ENCODE measurements at regions not wholly inside any gene's neighbourhood (a gene's known extent, or its start where the extent isn't known, plus 50 kb on each side); places are given as distances from the start of the nearest gene placed in this dataset.

GRCh38 chr5:12248831-12249230 is 344.6 kb upstream of the CTNND2 start:
- H3K4me2 ChIP-seq (ENCODE audit: insufficient read depth, insufficient read length, low read length): no peak overlapping the region

More at GRCh38 chr5:12248831-12249230, 344.6 kb upstream of the CTNND2 start:
- Histone ChIP-seq H3K23ac (ENCODE audit: insufficient read length, low read depth, low read length) (no peak overlapping the region), H4K5ac (ENCODE audit: insufficient read length, low read depth, low read length) (no peak overlapping the region), H3K4me1 (ENCODE audit: insufficient read depth, low read length) (no peaks in the 10 kb centered on the region), H3K9me3 (ENCODE audit: control insufficient read depth, low read depth, low read length) (no peaks in the 10 kb centered on the region), H2BK5ac (ENCODE audit: insufficient read length, low read length) (no peak overlapping the region), H2BK15ac (ENCODE audit: low read depth, low read length) (no peak overlapping the region), H3K14ac (ENCODE audit: insufficient read depth, low read length) (no peak overlapping the region), H3K18ac (ENCODE audit: insufficient read length, low read depth, low read length) (no peak overlapping the region), H3T11ph (ENCODE audit: low read length) (no peak overlapping the region), H2BK20ac (ENCODE audit: low read depth, low read length, poor library complexity, severe bottlenecking) (no peak overlapping the region), H2AK5ac (ENCODE audit: insufficient read length, low read length) (no peak overlapping the region), H3K56ac (ENCODE audit: insufficient read length, low read depth, low read length) (no peak overlapping the region), H3K27ac (ENCODE audit: insufficient read length, low read depth, low read length) (no peak overlapping the region), H2BK12ac (ENCODE audit: insufficient read length, low read depth, low read length) (no peak overlapping the region), H2AFZ (ENCODE audit: low read length) (no peak overlapping the region), H3K27me3 (ENCODE audit: insufficient read depth, low read length) (no peaks in the 10 kb centered on the region), H3K4ac (ENCODE audit: low read depth, low read length) (no peak overlapping the region), H3K79me2 (ENCODE audit: insufficient read depth, low read length) (no peaks in the 10 kb centered on the region), H3K9ac (ENCODE audit: extremely low read depth, insufficient read length, low read length) (no peak overlapping the region), H4K91ac (ENCODE audit: insufficient read length, low read depth, low read length) (no peak overlapping the region), H4K20me1 (ENCODE audit: control insufficient read depth, insufficient read depth, insufficient read length) (no peaks in the 10 kb centered on the region), H2BK120ac (ENCODE audit: low read depth, low read length, poor library complexity, severe bottlenecking) (no peak overlapping the region), H3K23me2 (ENCODE audit: insufficient read length, low read depth, low read length, poor library complexity, severe bottlenecking) (no peaks in the 10 kb centered on the region), H4K8ac (replicated peaks; ENCODE audit: insufficient read length, low read depth, low read length) (no peak overlapping the region), H3K79me1 (ENCODE audit: insufficient read depth, low read depth, low read length, poor library complexity, severe bottlenecking) (no peaks in the 10 kb centered on the region)
- H3K27ac Mint-ChIP-seq: no peak overlapping the region
- no peak for DNase-seq
- H3K4me1 Mint-ChIP-seq: peaks cover 6 to 8% of the 10 kb centered on the region in 2 experiments
- peaks cover 5% of the 10 kb centered on the region for H3K27me3 Mint-ChIP-seq (ENCODE audit: low read depth)
- WGBS (ENCODE audit: extremely low coverage, insufficient read length, low lambda C conversion rate): no CpG with 5 or more reads among the region's 3 CpGs
- TF ChIP-seq CTCF (conservative IDR thresholded peaks at IDR 0.05): no peak
- H3K36me3 Mint-ChIP-seq (ENCODE audit: insufficient read depth in 1 of 3, low read depth in 3 of 3): peaks cover 0 to 3% (median 0%) of the 10 kb centered on the region in 3 experiments; a peak in 1 of 7 replicates
- H3K4me3 Mint-ChIP-seq: no peak overlapping the region
- peaks cover 0 to 3% of the 10 kb centered on the region in 2 experiments; a peak in 3 of 5 replicates for H3K9me3 Mint-ChIP-seq
